Testis (tissue), 2 donors: ENCODE measurements at regions not wholly inside any gene's neighbourhood (a gene's known extent, or its start where the extent isn't known, plus 50 kb on each side); places are given as distances from the start of the nearest gene placed in this dataset.

Experiments used
- POLR2A ChIP-seq: fragments of 450-650 bp; IDR thresholded peaks from one replicate; pipeline ENCODE4 v1.6.1; 2017; ENCODE audit warnings: antibody characterized with exemption, mild to moderate bottlenecking, moderate library complexity
- TF ChIP-seq, protein P1 (sequence below), 3 experiments: fragments of 450-650 bp in 2 of 3; fragments of 200-600 bp in 1 of 3; sonication (generic) in 1 of 3; IDR thresholded peaks; one replicate each; pipeline ENCODE4 v1.5.1; 2016 to 2019; ENCODE audit warnings: antibody characterized with exemption in 3 of 3, mild to moderate bottlenecking in 2 of 3, moderate library complexity in 1 of 3

DNA sequence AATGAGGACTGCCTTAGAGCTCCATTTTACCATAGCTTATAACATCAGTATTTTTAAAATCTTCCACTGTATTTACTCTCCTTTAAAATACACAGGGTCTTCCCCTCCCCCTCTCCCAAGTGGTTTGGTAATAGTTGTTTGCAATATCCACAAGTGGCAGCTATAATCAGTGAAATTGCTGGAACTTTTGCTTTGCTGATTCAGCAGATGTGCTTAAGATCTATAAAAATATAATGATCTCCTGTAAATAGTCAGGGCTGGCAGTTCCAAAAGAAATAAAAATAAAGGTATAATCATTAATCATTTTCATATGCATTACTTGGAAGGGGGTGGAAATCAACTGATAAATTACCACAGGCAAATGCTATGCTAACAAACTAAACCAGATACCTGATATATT, 345.2 kb downstream of the KLHL13 start:
- TF ChIP-seq, protein P1, sequence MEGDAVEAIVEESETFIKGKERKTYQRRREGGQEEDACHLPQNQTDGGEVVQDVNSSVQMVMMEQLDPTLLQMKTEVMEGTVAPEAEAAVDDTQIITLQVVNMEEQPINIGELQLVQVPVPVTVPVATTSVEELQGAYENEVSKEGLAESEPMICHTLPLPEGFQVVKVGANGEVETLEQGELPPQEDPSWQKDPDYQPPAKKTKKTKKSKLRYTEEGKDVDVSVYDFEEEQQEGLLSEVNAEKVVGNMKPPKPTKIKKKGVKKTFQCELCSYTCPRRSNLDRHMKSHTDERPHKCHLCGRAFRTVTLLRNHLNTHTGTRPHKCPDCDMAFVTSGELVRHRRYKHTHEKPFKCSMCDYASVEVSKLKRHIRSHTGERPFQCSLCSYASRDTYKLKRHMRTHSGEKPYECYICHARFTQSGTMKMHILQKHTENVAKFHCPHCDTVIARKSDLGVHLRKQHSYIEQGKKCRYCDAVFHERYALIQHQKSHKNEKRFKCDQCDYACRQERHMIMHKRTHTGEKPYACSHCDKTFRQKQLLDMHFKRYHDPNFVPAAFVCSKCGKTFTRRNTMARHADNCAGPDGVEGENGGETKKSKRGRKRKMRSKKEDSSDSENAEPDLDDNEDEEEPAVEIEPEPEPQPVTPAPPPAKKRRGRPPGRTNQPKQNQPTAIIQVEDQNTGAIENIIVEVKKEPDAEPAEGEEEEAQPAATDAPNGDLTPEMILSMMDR (IDR thresholded peaks at IDR 0.05) = no peak
- TF ChIP-seq POLR2A = no peak
